ENCODE measurements at regions not wholly inside any gene's neighbourhood (a gene's known extent, or its start where the extent isn't known, plus 50 kb on each side); places are given as distances from the start of the nearest gene placed in this dataset.

DNA sequence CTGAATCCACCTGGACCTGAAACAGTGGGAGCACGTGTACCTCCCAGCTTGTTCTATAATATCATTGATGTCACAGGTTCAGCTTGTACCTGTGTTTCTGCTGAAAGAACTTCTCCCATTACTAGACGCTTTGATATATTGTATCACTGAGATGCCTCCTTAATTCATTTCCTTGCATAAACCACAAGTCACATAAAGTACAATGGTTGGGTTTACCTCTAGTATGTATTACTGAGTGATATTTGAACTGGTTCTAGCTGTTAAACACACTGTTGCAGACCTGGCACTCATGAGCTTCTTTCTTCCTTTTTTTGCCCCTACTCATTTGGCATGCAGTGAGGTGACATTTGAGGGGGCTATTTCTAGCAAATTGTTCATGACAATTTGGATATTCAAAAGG is 106.6 kb upstream of the KLF14 start:
- no peaks in the 10 kb centered on the region for H3K9me3 ChIP-seq
- no peak for DNase-seq

DNA sequence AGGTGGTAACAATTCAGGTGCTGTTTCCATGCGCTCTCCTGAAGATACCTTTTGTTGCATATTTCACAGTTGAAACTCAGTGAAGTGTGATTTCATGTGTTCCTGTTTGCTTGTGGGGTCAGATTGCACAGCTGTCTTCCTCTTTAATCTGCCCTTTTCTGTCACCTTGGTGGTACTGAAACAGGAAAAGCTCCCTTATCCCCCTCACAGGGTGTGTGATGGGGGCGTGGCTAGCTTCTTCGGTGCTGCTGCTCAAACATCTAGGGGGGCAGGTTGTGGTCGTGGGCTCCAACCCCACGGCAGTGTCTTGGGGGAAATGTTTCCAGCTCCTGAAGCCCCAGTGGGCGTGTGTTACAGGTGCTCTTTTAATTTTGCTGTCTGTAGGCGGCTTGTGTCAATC is 107.4 kb upstream of the KLF14 start:
- H3K4me3 ChIP-seq: no peak overlapping the region
- DNase-seq (no peak), ATAC-seq (no peak)
- intact Hi-C loops (cut with DNase I): no loop called here
- H3K27ac ChIP-seq: no peak overlapping the region
- H3K9me3 ChIP-seq: no peaks in the 10 kb centered on the region
- TF ChIP-seq CTCF (IDR thresholded peaks at IDR 0.05): no peak
- H3K4me1 ChIP-seq: no peaks in the 10 kb centered on the region
- no peaks in the 10 kb centered on the region for H3K36me3 ChIP-seq
- H3K27me3 ChIP-seq: no peaks in the 10 kb centered on the region

More for the DNA sequence above, 106.6 kb upstream of the KLF14 start:
- ATAC-seq: no peak
- Histone ChIP-seq H3K27ac (no peak overlapping the region), H3K27me3 (no peaks in the 10 kb centered on the region), H3K4me3 (no peak overlapping the region), H3K36me3 (no peaks in the 10 kb centered on the region), H3K4me1 (no peaks in the 10 kb centered on the region)
- TF ChIP-seq CTCF (IDR thresholded peaks at IDR 0.05): no peak
- intact Hi-C loops (cut with DNase I): no loop called here

DNA sequence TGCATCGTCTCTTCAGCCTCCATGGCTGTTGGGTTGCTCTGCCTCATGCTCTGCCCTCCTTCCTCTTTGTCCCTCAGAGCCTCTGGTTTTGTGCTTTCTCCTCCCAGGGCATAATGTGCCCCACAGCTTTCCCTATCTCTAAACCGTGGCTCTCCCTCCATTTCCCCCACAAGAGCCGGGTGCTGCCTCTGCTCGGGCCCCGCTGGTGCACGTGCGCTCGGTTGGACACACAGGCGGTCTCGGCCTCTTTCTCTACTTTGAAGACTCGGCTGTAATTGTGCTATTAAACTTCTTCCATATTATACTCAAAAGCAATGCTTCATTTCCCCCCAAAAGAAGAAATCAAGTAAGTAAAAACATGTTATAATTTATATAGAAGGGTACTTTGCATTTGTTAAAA is 109.7 kb upstream of the KLF14 start:
- no peaks in the 10 kb centered on the region for H3K4me1 ChIP-seq
- no peaks in the 10 kb centered on the region for H3K27me3 ChIP-seq
- no peak overlapping the region for H3K27ac ChIP-seq
- no peak overlapping the region for H3K4me3 ChIP-seq
- no peaks in the 10 kb centered on the region for H3K9me3 ChIP-seq
- intact Hi-C loops (cut with DNase I): no loop called here
- no peaks in the 10 kb centered on the region for H3K36me3 ChIP-seq
- no peak for DNase-seq
- no peak for TF ChIP-seq CTCF (IDR thresholded peaks at IDR 0.05)
- no peak for ATAC-seq

DNA sequence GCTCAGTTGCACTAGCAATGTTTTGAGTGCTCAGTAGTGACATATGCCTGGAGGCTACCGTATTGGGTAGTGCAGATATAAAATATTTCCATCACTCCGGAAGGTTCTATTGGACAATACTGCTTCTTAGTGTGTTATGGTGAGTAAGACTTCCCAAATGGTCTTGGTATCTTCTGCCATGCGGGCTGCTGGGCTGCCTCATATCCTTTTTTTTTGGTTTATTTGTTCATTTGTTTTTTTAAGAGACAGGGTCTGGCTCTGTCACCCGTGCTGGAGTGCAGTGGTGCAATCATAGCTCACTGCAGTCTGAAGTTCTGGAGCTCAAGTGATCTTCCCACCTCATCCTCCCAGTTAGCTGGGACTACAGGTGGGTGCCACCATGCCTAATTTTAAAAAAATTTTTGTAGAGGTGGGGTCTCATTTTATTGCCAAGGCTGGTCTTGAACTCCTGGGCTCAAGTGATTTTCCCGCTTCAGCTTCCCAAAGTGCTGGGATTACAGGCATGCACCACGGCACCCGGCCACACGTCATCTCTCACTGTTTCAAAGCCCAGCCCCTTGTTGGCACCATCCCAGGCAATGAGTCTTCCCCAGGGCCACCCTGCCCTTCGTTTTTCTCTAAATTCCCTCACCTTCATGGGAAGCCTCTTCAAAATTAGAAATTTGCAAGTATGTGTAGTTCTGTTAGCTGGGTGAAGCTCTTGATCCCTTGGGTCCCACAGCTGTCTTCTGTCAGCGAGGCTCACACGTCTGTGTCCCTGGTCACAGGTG is 111.0 kb upstream of the KLF14 start:
- no peak for DNase-seq
- ATAC-seq: no peak
- TF ChIP-seq CTCF (IDR thresholded peaks at IDR 0.05): no peak

GRCh38 chr7:130845581-130846085 is 111.6 kb upstream of the KLF14 start:
- TF ChIP-seq CTCF (IDR thresholded peaks at IDR 0.05): no peak
- Histone ChIP-seq H3K4me3 (no peak overlapping the region), H3K36me3 (no peaks in the 10 kb centered on the region), H3K4me1 (no peaks in the 10 kb centered on the region), H3K9me3 (no peaks in the 10 kb centered on the region), H3K27me3 (no peaks in the 10 kb centered on the region), H3K27ac (no peak overlapping the region)
- intact Hi-C loops (cut with DNase I): no loop called here
- DNase-seq: no peak
- no peak for ATAC-seq

More for the DNA sequence above, 111.0 kb upstream of the KLF14 start:
- Histone ChIP-seq H3K4me1 (no peaks in the 10 kb centered on the region), H3K27me3 (no peaks in the 10 kb centered on the region), H3K27ac (no peak overlapping the region), H3K9me3 (no peaks in the 10 kb centered on the region), H3K4me3 (no peak overlapping the region), H3K36me3 (no peaks in the 10 kb centered on the region)
- intact Hi-C loops (cut with DNase I): no loop called here
